Endothelial cell of umbilical vein (primary cell): ENCODE measurements at regions not wholly inside any gene's neighbourhood (a gene's known extent, or its start where the extent isn't known, plus 50 kb on each side); places are given as distances from the start of the nearest gene placed in this dataset.

Source experiments
- BruUV-seq: library from RNA; stranded (reverse); fragments of 400-500 nt; replicated peaks from 2 replicates; lab custom pipeline; 2021; lab: Mats Ljungman, UMichigan
- CTCF ChIA-PET: fragments of 300-600, 350-600 bp; sonication (Branson Sonifier 250); formaldehyde crosslinking; loops from one replicate; lab custom pipeline; 2021; ENCODE audit warnings: antibody characterized with exemption, inconsistent platforms; lab: Charles Lee
- POLR2A ChIA-PET: fragments of 300-600, 350-600 bp; sonication (Branson Sonifier 250); formaldehyde crosslinking; loops from one replicate; lab custom pipeline; 2021; ENCODE audit warnings: antibody characterized with exemption, inconsistent platforms; lab: Charles Lee
- DNase-seq: peaks from one replicate; pipeline ENCODE4 v3.0.0-alpha.2; 2011; ENCODE audit warnings: low read depth, low spot score
- FAIRE-seq: peaks from 2 replicates; lab custom pipeline; 2011; peaks lifted over from hg19 to GRCh38; lab: Jason Lieb, UNC
- H2AFZ ChIP-seq: 2 replicates; pipeline ENCODE4 v1.6.0; 2012; ENCODE audit warnings: low read depth, low read length, control low read depth, inconsistent platforms
- H3K27ac ChIP-seq: 2 replicates; pipeline ENCODE4 v1.5.1; 2011; ENCODE audit warnings: low read depth, mild to moderate bottlenecking, control low read depth, low read length, moderate library complexity; ENCODE audit not compliant: insufficient read depth
- H3K27me3 ChIP-seq, 2 experiments: 2 replicates each; pipeline versions ENCODE4 v1.6.0 to v1.6.1; 2011; ENCODE audit warnings: low read length in 2 of 2, mixed read lengths in 1 of 2; ENCODE audit not compliant: control insufficient read depth in 2 of 2, insufficient read depth in 2 of 2
- H3K36me3 ChIP-seq, 2 experiments: 2 replicates in 1 of 2; 3 replicates in 1 of 2; pipeline ENCODE4 v1.5.1; 2011; ENCODE audit warnings: low read length in 2 of 2, mild to moderate bottlenecking in 1 of 2, moderate library complexity in 1 of 2; ENCODE audit not compliant: control insufficient read depth in 2 of 2, insufficient read depth in 2 of 2; ENCODE audit errors: extremely low read depth in 1 of 2
- H3K4me1 ChIP-seq: 3 replicates; pipeline ENCODE4 v1.5.1; 2011; ENCODE audit warnings: mild to moderate bottlenecking, low read length; ENCODE audit not compliant: control insufficient read depth, insufficient read depth; ENCODE audit errors: extremely low read depth
- H3K4me2 ChIP-seq: 2 replicates; pipeline ENCODE4 v1.6.1; 2011; ENCODE audit warnings: low read length, control low read depth, mixed read lengths; ENCODE audit not compliant: insufficient read depth
- H3K4me3 ChIP-seq, 3 experiments: fragments of 200-600 bp in 1 of 3; sonication (generic), shearing (Covaris generic) in 1 of 3; replicated peaks in 1 of 3; 2 replicates each; pipeline ENCODE4 v1.5.1; 2011 to 2016; ENCODE audit warnings: control low read depth in 3 of 3, low read length in 3 of 3, mild to moderate bottlenecking in 2 of 3, inconsistent platforms in 1 of 3, low read depth in 1 of 3, moderate library complexity in 1 of 3; ENCODE audit not compliant: insufficient read depth in 1 of 3
- H3K79me2 ChIP-seq: 2 replicates; pipeline ENCODE4 v1.6.0; 2012; ENCODE audit warnings: low read length, inconsistent platforms; ENCODE audit not compliant: control insufficient read depth, insufficient read depth
- H3K9ac ChIP-seq: replicated peaks from 2 replicates; pipeline ENCODE3; 2011; ENCODE audit warnings: low read length, control low read depth; ENCODE audit not compliant: insufficient read depth; ENCODE audit errors: extremely low read depth
- H3K9me1 ChIP-seq: replicated peaks from 3 replicates; pipeline ENCODE4 v1.6.0; 2011; ENCODE audit warnings: mild to moderate bottlenecking, low read length; ENCODE audit not compliant: control insufficient read depth, insufficient read depth; ENCODE audit errors: extremely low read depth
- H3K9me3 ChIP-seq: replicated peaks from 2 replicates; pipeline ENCODE4 v1.5.1; 2012; ENCODE audit warnings: low read length, inconsistent platforms; ENCODE audit not compliant: control insufficient read depth, insufficient read depth
- H4K20me1 ChIP-seq: replicated peaks from 2 replicates; pipeline ENCODE3; 2011; ENCODE audit warnings: mild to moderate bottlenecking, low read length; ENCODE audit not compliant: control insufficient read depth, insufficient read depth; ENCODE audit errors: extremely low read depth
- CTCF ChIP-seq, 2 donors: IDR thresholded peaks; 1 replicate in 1 of 2; 2 replicates in 1 of 2; pipeline ENCODE4 v1.5.1; 2011; ENCODE audit warnings: low read length in 2 of 2, mild to moderate bottlenecking in 2 of 2, moderate library complexity in 2 of 2, control low read depth in 1 of 2, inconsistent platforms in 1 of 2, low read depth in 1 of 2; ENCODE audit not compliant: insufficient read depth in 1 of 2; ENCODE audit errors: extremely low read depth in 1 of 2
- EZH2 ChIP-seq: IDR thresholded peaks from 2 replicates; pipeline ENCODE4 v1.6.1; 2012; ENCODE audit warnings: borderline replicate concordance, low read depth, mild to moderate bottlenecking, moderate library complexity, low read length, inconsistent platforms; ENCODE audit not compliant: severe bottlenecking
- FOS ChIP-seq: IDR thresholded peaks from 2 replicates; pipeline ENCODE4 v1.6.1; 2011; ENCODE audit warnings: mild to moderate bottlenecking, low read length, moderate library complexity, borderline replicate concordance; ENCODE audit not compliant: insufficient read depth
- GATA2 ChIP-seq: IDR thresholded peaks from 2 replicates; pipeline ENCODE4 v1.7.0; 2011; ENCODE audit warnings: low read depth, mild to moderate bottlenecking, moderate library complexity, mixed read lengths, low read length; ENCODE audit not compliant: insufficient read length, insufficient read depth
- JUN ChIP-seq: IDR thresholded peaks from 2 replicates; pipeline ENCODE4 v1.6.1; 2011; ENCODE audit warnings: borderline replicate concordance, low read depth; ENCODE audit not compliant: insufficient read length, insufficient read depth
- MYC ChIP-seq: IDR thresholded peaks from one replicate; pipeline ENCODE4 v1.6.1; 2011; ENCODE audit warnings: mild to moderate bottlenecking, low read depth, low read length
- POLR2A ChIP-seq: IDR thresholded peaks from 2 replicates; pipeline ENCODE4 v1.6.1; 2012; ENCODE audit warnings: low read depth, mild to moderate bottlenecking, control low read depth, low read length
- POLR2AphosphoS5 ChIP-seq: IDR thresholded peaks from 2 replicates; pipeline ENCODE4 v1.6.1; 2012; ENCODE audit warnings: low read depth, mild to moderate bottlenecking, control low read depth, low read length, moderate library complexity; ENCODE audit not compliant: insufficient read depth
- dilution Hi-C: fragments of 300-500 bp; cut with MboI; formaldehyde crosslinking; loops from one replicate; pipeline ENCODE4 v1.15.0; 2019; ENCODE audit warnings: low sequenced_read_pairs; ENCODE audit not compliant: extremely low pct_ligation_motif_present
- intact Hi-C: fragments of 100-400 bp; cut with micrococcal nuclease; formaldehyde crosslinking; loops from one replicate; pipeline ENCODE4 v1.10.0; 2022
- TF ChIP-seq, protein P1 (sequence below): IDR thresholded peaks from 2 replicates; pipeline ENCODE4 v1.6.1; 2011; ENCODE audit not compliant: insufficient read depth, insufficient read length

- Histone ChIP-seq H3K4me2 (no peak overlapping the region), H3K4me1 (no peaks in the 10 kb centered on the region), H3K9me3 (no peaks in the 10 kb centered on the region), H3K27ac (no peak overlapping the region), H3K36me3 (no peaks in the 10 kb centered on the region), H3K27me3 (no peaks in the 10 kb centered on the region), H4K20me1 (no peaks in the 10 kb centered on the region), H3K4me3 (no peak overlapping the region), H2AFZ (no peak overlapping the region), H3K79me2 (no peaks in the 10 kb centered on the region), H3K9me1 (no peaks in the 10 kb centered on the region), H3K9ac (no peak overlapping the region)
- dilution Hi-C loops = no loop called here
- no peak for DNase-seq
- intact Hi-C loops = no loop called here
- FAIRE-seq = no peak
- ChIA-PET CTCF (interaction anchor here (0.7 to 1.3 kb wide), 2 partner anchors 9 to 196 kb away, joined by 3 read pairs; no protein-coding TSS in a partner anchor), POLR2A (no interaction called here)
- no TSS peak for BruUV-seq
- TF ChIP-seq MYC (no peak), JUN (no peak), GATA2 (no peak), POLR2A (no peak), CTCF (IDR thresholded peaks at IDR 0.05; ENCODE audit: extremely low read depth in 1 of 2, insufficient read depth in 1 of 2, low read depth in 1 of 2, low read length in 2 of 2) (no peak), POLR2AphosphoS5 (no peak), EZH2 (no peak), FOS (no peak)
- TF ChIP-seq, protein P1, sequence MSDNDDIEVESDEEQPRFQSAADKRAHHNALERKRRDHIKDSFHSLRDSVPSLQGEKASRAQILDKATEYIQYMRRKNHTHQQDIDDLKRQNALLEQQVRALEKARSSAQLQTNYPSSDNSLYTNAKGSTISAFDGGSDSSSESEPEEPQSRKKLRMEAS = no peak
These were observed 326.8 kb upstream of the POT1 start for GRCh38 chr7:125256446-125256845.
